GM15510 (cell line): ENCODE measurements at regions not wholly inside any gene's neighbourhood (a gene's known extent, or its start where the extent isn't known, plus 50 kb on each side); places are given as distances from the start of the nearest gene placed in this dataset.

Experiments
- POLR2A ChIP-seq: IDR thresholded peaks from 3 replicates; pipeline ENCODE4 v1.6.1; 2011; ENCODE audit warnings: borderline replicate concordance; ENCODE audit not compliant: insufficient read length; ENCODE audit errors: extremely low read depth

- TF ChIP-seq POLR2A, result no peak
Observed at GRCh38 chr5:89401012-89401411, 518.0 kb upstream of the MEF2C start.

GRCh38 chr5:89399548-89399947 lies 516.6 kb upstream of the MEF2C start:
- TF ChIP-seq POLR2A, result no peak

GRCh38 chr5:89397096-89397495 lies 514.1 kb upstream of the MEF2C start:
- TF ChIP-seq POLR2A, result no peak

- no peak for TF ChIP-seq POLR2A
Observed at GRCh38 chr5:89396278-89396954, 513.4 kb upstream of the MEF2C start.

- TF ChIP-seq POLR2A, result no peak
Observed at GRCh38 chr5:89395111-89395510, 512.1 kb upstream of the MEF2C start.

- no peak for TF ChIP-seq POLR2A
Observed at GRCh38 chr5:89388872-89389271, 505.9 kb upstream of the MEF2C start.

GRCh38 chr5:89384391-89384790 lies 501.4 kb upstream of the MEF2C start:
- no peak for TF ChIP-seq POLR2A

GRCh38 chr5:89380635-89381034 lies 497.7 kb upstream of the MEF2C start:
- no peak for TF ChIP-seq POLR2A

GRCh38 chr5:89377767-89378455 lies 494.9 kb upstream of the MEF2C start:
- no peak for TF ChIP-seq POLR2A

GRCh38 chr5:89374818-89375521 lies 492.0 kb upstream of the MEF2C start:
- TF ChIP-seq POLR2A, result no peak

- no peak for TF ChIP-seq POLR2A
Observed at GRCh38 chr5:89374144-89374784, 491.3 kb upstream of the MEF2C start.

- no peak for TF ChIP-seq POLR2A
Observed at GRCh38 chr5:89372176-89372575, 489.2 kb upstream of the MEF2C start.

GRCh38 chr5:89371646-89372045 lies 488.7 kb upstream of the MEF2C start:
- TF ChIP-seq POLR2A, result no peak

GRCh38 chr5:89359046-89359445 lies 476.1 kb upstream of the MEF2C start:
- TF ChIP-seq POLR2A, result no peak
